ENCODE measurements at regions not wholly inside any gene's neighbourhood (a gene's known extent, or its start where the extent isn't known, plus 50 kb on each side); places are given as distances from the start of the nearest gene placed in this dataset.

DNA sequence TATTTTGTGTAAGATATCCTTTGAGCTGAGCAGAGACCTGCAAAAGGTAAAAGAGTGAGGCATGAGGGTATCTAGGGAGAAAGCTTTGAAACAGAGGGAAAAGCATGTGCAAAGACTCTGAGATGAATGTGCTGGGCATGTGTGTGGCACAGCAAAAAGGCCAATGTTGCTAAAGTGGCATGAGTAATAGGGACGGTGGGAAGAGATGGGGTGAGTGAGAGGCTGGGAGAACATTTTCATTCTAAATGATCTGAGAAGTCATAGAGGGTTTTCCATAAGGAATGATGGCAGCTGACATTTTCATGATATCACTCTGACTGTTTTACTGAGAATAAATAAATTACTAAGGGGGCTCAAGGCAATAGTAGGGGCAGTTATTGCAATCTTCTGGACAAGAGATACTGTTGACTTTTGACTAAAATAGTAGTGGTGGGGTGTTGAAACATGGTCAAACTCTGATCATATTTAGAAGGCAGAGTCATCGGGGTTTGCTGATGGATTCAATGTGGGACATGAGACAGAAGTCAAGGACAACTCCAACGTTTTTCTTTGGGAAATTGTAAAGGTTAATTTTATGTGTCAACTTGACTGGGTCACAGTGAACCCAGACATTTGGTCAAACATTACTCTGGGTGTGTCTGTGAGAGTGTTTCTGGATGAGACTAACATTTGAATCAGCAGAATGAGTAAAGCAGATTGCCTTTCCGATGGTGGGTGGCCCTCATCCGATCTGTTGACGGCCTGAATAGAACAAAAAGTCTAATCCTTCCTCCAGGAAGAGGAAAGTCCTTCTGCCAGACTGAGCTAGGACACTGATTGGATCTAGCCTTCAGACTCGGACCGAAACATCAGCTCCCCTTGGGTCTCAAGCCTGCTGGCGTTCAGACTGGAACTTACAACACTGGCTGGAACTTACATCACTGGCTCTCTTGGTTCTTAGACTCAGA is 193.9 kb upstream of the PLXNC1 start:
- no peak overlapping the region for H3K27ac ChIP-seq
- H3K4me3 ChIP-seq = no peak overlapping the region
- peak in 1 of 5 donors; percentile 21 for DNase-seq
- peaks cover 0 to 3% of the 10 kb centered on the region in 2 donors for H3K9me3 ChIP-seq
- no peaks in the 10 kb centered on the region for H3K4me1 ChIP-seq (ENCODE audit: insufficient read depth)
- 67 to 74% (median 68%) methylated on average over 9 of the region's 9 CpGs for WGBS, 3 donors
- no peaks in the 10 kb centered on the region for H3K27me3 ChIP-seq
- intact Hi-C loops (cut with DNase I) = no loop called here
- no peak for TF ChIP-seq EP300 (IDR thresholded peaks at IDR 0.05)
- TF ChIP-seq, protein P1, sequence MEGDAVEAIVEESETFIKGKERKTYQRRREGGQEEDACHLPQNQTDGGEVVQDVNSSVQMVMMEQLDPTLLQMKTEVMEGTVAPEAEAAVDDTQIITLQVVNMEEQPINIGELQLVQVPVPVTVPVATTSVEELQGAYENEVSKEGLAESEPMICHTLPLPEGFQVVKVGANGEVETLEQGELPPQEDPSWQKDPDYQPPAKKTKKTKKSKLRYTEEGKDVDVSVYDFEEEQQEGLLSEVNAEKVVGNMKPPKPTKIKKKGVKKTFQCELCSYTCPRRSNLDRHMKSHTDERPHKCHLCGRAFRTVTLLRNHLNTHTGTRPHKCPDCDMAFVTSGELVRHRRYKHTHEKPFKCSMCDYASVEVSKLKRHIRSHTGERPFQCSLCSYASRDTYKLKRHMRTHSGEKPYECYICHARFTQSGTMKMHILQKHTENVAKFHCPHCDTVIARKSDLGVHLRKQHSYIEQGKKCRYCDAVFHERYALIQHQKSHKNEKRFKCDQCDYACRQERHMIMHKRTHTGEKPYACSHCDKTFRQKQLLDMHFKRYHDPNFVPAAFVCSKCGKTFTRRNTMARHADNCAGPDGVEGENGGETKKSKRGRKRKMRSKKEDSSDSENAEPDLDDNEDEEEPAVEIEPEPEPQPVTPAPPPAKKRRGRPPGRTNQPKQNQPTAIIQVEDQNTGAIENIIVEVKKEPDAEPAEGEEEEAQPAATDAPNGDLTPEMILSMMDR (IDR thresholded peaks at IDR 0.05) = no peak
- no peak for TF ChIP-seq POLR2A (IDR thresholded peaks at IDR 0.05)
- H3K36me3 ChIP-seq = no peaks in the 10 kb centered on the region

DNA sequence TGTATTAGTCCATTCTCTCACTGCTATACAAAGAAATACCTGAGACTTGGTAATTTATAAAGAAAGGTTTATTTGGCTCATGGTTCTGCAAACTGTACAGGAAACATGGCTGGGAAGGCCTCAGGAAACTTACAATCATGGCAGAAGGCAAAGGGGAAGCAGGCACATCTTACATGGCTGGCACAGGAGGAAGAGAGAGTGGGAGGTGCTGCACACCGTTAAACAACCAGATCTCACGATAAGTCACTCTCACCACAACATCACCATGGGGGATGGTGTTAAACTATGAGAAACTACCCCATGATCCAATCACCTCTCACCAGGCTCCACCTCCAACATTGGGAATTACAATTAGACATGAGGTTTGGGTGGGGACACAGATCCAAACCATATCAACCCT is 191.8 kb upstream of the PLXNC1 start:
- TF ChIP-seq, protein P1 (IDR thresholded peaks at IDR 0.05) = no peak
- TF ChIP-seq EP300 (IDR thresholded peaks at IDR 0.05) (no peak), POLR2A (IDR thresholded peaks at IDR 0.05) (no peak)
- H3K4me1 ChIP-seq (ENCODE audit: insufficient read depth) = no peaks in the 10 kb centered on the region
- H3K9me3 ChIP-seq = peaks cover 0 to 3% of the 10 kb centered on the region in 2 donors
- intact Hi-C loops (cut with DNase I) = no loop called here
- DNase-seq = no peak
- no peak overlapping the region for H3K27ac ChIP-seq
- no peak overlapping the region for H3K4me3 ChIP-seq
- WGBS, 3 donors = 86 to 88% (median 87%) methylated on average over 2 of the region's 2 CpGs
- no peaks in the 10 kb centered on the region for H3K36me3 ChIP-seq
- H3K27me3 ChIP-seq = no peaks in the 10 kb centered on the region

DNA sequence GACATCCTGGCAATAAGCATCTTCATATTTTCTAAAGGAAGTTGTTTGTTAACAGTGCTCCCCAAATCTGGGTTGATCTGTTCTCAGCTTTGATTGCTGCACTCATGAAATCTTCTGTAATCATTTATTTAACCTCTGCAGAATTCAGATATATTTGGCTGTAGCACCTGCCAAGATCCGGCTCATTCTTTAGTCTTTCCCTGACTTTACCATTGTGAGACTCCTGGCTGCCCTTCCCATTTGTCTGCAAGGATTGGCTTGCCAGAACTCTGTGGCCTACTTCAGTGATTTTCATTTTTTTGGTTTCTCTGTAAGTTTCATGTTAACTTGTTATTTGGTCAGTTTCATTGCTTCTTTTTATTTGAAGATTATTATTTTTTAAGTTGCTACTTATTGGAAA is 191.2 kb upstream of the PLXNC1 start:
- Histone ChIP-seq H3K27me3 (no peaks in the 10 kb centered on the region), H3K36me3 (no peaks in the 10 kb centered on the region), H3K9me3 (peaks cover 0 to 3% of the 10 kb centered on the region in 2 donors), H3K4me1 (ENCODE audit: insufficient read depth) (no peaks in the 10 kb centered on the region), H3K27ac (no peak overlapping the region), H3K4me3 (no peak overlapping the region)
- TF ChIP-seq, protein P1 (IDR thresholded peaks at IDR 0.05) = no peak
- TF ChIP-seq EP300 (IDR thresholded peaks at IDR 0.05) (no peak), POLR2A (IDR thresholded peaks at IDR 0.05) (no peak)
- DNase-seq = no peak
- WGBS, 3 donors = 61 to 81% (median 63%) methylated on average over 1 of the region's 1 CpG
- intact Hi-C loops (cut with DNase I) = no loop called here

DNA sequence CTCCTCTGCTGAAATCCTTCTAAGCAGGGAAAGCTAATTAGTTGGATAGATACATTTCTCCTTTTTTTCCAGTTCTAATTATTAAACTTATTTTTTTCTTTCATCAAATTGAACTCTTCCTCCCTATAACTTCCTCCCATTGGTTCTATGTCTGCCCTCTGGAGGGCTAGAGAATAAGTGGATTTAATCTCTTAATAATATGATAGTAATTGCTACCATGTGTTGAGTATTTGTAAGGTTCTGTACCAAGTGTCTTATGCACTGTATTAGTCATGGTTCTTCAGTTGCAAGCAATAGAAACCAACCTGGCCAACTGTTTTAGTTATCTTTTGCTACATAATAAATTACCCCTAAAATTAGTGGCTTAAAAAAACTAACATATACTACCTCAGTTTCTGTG is 190.5 kb upstream of the PLXNC1 start:
- H3K9me3 ChIP-seq = peaks cover 0 to 3% of the 10 kb centered on the region in 2 donors
- H3K36me3 ChIP-seq = no peaks in the 10 kb centered on the region
- intact Hi-C loops (cut with DNase I) = no loop called here
- no peak overlapping the region for H3K4me3 ChIP-seq
- DNase-seq = no peak
- no peaks in the 10 kb centered on the region for H3K27me3 ChIP-seq
- no peak overlapping the region for H3K27ac ChIP-seq
- no peaks in the 10 kb centered on the region for H3K4me1 ChIP-seq (ENCODE audit: insufficient read depth)
- TF ChIP-seq, protein P1 (IDR thresholded peaks at IDR 0.05) = no peak
- TF ChIP-seq EP300 (IDR thresholded peaks at IDR 0.05) (no peak), POLR2A (IDR thresholded peaks at IDR 0.05) (no peak)
